ENCODE measurements at regions not wholly inside any gene's neighbourhood (a gene's known extent, or its start where the extent isn't known, plus 50 kb on each side); places are given as distances from the start of the nearest gene placed in this dataset.
"Not testable (repeated sequence)": the region's sequence is repeated elsewhere in the genome, so short reads cannot be mapped to it uniquely, and the experiment has no call there.

DNA sequence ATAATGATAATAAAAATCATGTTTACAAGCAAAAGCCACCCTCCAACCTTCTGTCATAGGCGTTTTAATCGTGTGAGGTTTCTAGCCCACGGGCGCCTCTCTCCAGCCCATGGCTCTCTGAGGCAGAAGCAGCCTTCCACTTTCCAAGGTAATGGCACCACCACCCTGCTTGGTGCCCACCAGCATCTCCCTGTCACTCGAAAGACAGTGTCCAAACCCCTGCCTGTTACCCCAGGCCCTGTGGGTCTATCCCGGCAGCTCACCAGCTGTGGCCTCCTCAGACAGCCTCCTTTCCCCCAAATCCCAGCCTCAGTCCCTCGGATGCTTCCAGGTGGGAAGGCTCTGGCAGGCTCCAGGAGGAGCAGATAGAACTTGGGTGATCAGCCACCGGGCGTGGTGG lies 123.8 kb upstream of the LPCAT1 start:
- Mint-ChIP-seq H3K9me3 (no peaks in the 10 kb centered on the region), H3K4me1 (peaks cover 3 to 13% (median 7%) of the 10 kb centered on the region in 3 donors), H3K36me3 (no peaks in the 10 kb centered on the region), H3K27ac (no peak overlapping the region), H3K27me3 (peaks cover 29 to 56% (median 31%) of the 10 kb centered on the region in 3 donors), H3K4me3 (peak overlapping the region in 1 of 8 donors; percentile 22)
- ATAC-seq (ENCODE audit: low read depth in 2 of 2) (no peak), DNase-seq (no peak)

DNA sequence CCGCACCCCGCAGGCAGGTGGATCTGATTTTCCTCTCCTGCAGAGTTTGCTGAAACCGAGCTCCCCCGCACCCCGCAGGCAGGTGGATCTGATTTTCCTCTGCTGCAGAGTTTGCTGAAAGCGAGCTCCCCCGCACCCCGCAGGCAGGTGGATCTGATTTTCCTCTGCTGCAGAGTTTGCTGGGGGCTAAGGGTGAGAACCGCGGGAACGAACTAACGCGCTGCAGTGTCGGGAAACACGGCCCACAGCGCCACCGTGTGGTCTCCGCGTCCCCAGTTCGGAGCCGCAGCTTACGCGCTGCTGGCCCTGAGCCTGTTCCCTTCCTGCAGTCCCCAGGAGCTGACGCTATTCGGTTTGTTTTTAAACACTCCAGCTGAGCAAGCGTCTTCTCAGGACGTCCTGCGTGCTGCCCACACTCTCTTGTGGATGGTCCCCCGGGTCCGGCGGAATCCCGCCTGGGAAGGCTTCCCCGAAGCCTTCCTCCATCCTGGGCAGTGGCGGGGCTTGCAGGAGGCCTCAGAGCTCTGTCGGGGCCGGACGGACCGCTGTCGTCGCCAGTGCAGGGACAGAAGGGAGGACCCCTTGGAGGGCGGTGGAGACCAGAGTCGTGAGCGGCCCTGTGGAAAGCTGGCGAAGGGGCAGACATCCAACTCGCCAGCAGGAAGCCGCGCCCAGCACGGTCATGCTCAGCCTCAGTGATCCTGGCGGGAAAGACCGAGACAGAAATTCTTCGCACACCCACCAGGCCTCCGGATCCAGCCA lies 121.2 kb upstream of the LPCAT1 start:
- DNase-seq (peak; percentile 72), ATAC-seq (ENCODE audit: low read depth in 2 of 2) (peak; percentile 87 to 88)
- Mint-ChIP-seq H3K36me3 (no peaks in the 10 kb centered on the region), H3K4me1 (peaks cover 0 to 14% (median 12%) of the 10 kb centered on the region in 3 donors), H3K9me3 (no peaks in the 10 kb centered on the region), H3K27me3 (peaks cover 12 to 47% (median 31%) of the 10 kb centered on the region in 3 donors), H3K4me3 (peak overlapping the region in 4 of 8 donors; percentile 32 to 35 (median 32)), H3K27ac (peak overlapping the region in 2 of 6 donors; percentile 15 to 67)

- DNase-seq; ATAC-seq (ENCODE audit: low read depth in 2 of 2); H3K27ac Mint-ChIP-seq; H3K4me3 Mint-ChIP-seq; H3K9me3 Mint-ChIP-seq; H3K36me3 Mint-ChIP-seq: not testable (repeated sequence)
- Mint-ChIP-seq H3K27me3 (peaks cover 6 to 42% (median 31%) of the 10 kb centered on the region in 3 donors), H3K4me1 (peaks cover 0 to 14% (median 12%) of the 10 kb centered on the region in 3 donors)
Measured at GRCh38 chr5:1644393-1644809, 120.6 kb upstream of the LPCAT1 start.

GRCh38 chr5:1643651-1644392 lies 120.1 kb upstream of the LPCAT1 start:
- Mint-ChIP-seq H3K9me3 (no peaks in the 10 kb centered on the region), H3K4me3 (peak overlapping the region in 2 of 8 donors; percentile 28 to 42), H3K36me3 (no peaks in the 10 kb centered on the region), H3K27me3 (peaks cover under 1 to 38% (median 29%) of the 10 kb centered on the region in 3 donors), H3K27ac (no peak overlapping the region), H3K4me1 (peaks cover 0 to 14% (median 12%) of the 10 kb centered on the region in 3 donors)
- no peak for ATAC-seq (ENCODE audit: low read depth in 2 of 2)
- no peak for DNase-seq

DNA sequence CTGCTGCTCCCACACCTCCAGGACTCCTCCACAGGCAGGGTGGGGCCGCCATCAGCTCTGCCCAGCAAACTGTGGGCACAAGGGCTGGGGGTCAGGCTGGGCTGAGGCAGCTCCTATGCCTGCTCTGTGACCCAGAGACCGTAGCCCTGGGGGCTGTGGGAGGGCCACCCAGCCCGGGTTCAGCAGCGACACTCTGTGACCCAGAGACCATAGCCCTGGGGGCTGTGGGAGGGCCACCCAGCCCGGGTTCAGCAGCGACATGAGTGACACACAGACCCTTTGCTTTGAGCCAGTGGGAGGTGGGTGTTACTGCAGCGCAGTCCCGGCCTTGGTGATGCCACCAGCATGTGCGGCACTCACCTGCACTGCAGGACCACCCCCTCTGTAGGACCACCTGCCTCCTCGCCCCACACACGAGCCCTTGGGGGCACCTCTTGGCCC lies 118.9 kb upstream of the LPCAT1 start:
- DNase-seq (no peak), ATAC-seq (ENCODE audit: low read depth in 2 of 2) (no peak)
- Mint-ChIP-seq H3K9me3 (no peaks in the 10 kb centered on the region), H3K4me3 (no peak overlapping the region), H3K27me3 (peaks cover 0 to 38% (median 29%) of the 10 kb centered on the region in 3 donors), H3K36me3 (no peaks in the 10 kb centered on the region), H3K27ac (no peak overlapping the region), H3K4me1 (peaks cover 0 to 14% (median 12%) of the 10 kb centered on the region in 3 donors)

DNA sequence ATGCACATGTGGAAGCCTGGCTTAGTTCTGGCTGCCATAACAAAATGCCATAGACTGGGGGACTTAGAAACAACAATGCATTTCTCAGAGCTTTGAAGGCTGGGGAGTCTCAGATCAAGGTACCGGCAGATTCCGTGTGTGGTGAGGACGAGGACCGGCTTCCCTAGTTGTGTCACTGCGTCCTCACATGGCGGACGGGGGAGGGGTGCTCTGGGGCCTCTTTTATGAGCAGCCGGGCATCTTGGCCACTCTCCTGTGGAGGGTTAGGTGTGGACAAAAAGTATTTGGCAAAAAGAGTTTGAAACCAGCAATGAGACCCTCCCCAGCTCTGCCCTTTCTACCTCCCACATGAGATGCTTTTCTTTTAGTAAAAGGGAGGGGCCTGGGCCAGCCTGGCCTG lies 118.5 kb upstream of the LPCAT1 start:
- Mint-ChIP-seq H3K27me3 (peaks cover 0 to 38% (median 29%) of the 10 kb centered on the region in 3 donors), H3K4me3 (no peak overlapping the region), H3K36me3 (no peaks in the 10 kb centered on the region), H3K4me1 (peaks cover 0 to 14% (median 12%) of the 10 kb centered on the region in 3 donors), H3K9me3 (no peaks in the 10 kb centered on the region), H3K27ac (no peak overlapping the region)
- ATAC-seq (ENCODE audit: low read depth in 2 of 2) (no peak), DNase-seq (no peak)

GRCh38 chr5:1641560-1642166 lies 117.9 kb upstream of the LPCAT1 start:
- H3K4me1 Mint-ChIP-seq = peaks cover 0 to 14% (median 12%) of the 10 kb centered on the region in 3 donors
- no peak overlapping the region for H3K27ac Mint-ChIP-seq
- no peaks in the 10 kb centered on the region for H3K36me3 Mint-ChIP-seq
- DNase-seq = peak; percentile 73
- H3K4me3 Mint-ChIP-seq = peak overlapping the region in 1 of 8 donors; percentile 7
- H3K27me3 Mint-ChIP-seq = peaks cover 0 to 35% (median 27%) of the 10 kb centered on the region in 3 donors
- H3K9me3 Mint-ChIP-seq = no peaks in the 10 kb centered on the region
- peak; percentile 80 to 84 for ATAC-seq (ENCODE audit: low read depth in 2 of 2)

DNA sequence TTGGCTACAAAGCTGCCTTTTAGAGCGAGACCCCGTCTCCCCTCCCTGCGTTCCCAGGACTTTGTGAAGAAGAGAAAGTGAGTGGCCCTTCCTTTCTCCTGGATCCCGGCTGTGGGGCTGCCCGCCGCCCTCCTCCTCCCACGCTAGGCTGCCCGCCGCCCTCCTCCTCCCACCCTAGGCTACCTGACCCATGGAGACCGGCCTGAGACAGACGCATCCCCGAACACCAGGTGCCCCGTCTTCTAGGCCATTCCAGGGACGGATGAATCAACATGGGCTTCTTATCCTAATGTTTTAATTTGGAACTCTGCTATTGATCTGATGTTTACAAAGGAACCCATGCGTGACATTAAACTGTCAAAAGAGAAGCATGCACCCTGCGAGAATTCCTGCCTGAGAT lies 117.3 kb upstream of the LPCAT1 start:
- Mint-ChIP-seq H3K9me3 (no peaks in the 10 kb centered on the region), H3K27ac (no peak overlapping the region), H3K4me3 (peak overlapping the region in 1 of 8 donors; percentile 7), H3K4me1 (peaks cover 0 to 14% (median 12%) of the 10 kb centered on the region in 3 donors), H3K36me3 (no peaks in the 10 kb centered on the region), H3K27me3 (peaks cover 0 to 31% (median 24%) of the 10 kb centered on the region in 3 donors)
- ATAC-seq (ENCODE audit: low read depth in 2 of 2) (no peak), DNase-seq (no peak)

DNA sequence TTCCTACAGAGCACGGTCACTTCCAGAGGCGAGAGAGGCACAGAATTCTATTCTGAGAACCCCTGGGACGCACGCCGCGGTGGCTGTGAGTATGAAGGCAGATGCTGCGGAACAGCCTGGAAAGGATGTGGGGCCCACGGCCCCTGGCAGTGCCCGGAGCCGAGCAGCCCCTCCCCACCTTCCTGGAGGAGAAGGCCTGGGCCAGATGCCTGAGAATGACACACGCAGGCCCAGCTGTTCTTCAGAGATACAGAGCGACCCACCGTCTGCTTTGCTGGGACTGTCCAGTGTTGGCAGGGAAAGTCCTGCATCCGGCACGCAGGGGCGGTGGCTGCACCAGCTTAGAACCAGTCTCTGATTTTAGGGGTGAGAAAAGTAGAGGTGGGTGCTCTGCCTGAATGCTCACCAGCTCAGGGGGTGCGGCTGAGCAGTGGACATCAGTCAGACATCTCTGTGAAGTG lies 116.7 kb upstream of the LPCAT1 start:
- ATAC-seq (ENCODE audit: low read depth in 2 of 2) (no peak), DNase-seq (no peak)
- peaks cover 0 to 28% (median 22%) of the 10 kb centered on the region in 3 donors for H3K27me3 Mint-ChIP-seq
- H3K27ac Mint-ChIP-seq = no peak overlapping the region
- no peaks in the 10 kb centered on the region for H3K9me3 Mint-ChIP-seq
- H3K4me1 Mint-ChIP-seq = peaks cover 1 to 14% (median 12%) of the 10 kb centered on the region in 3 donors
- no peak overlapping the region for H3K4me3 Mint-ChIP-seq
- H3K36me3 Mint-ChIP-seq = no peaks in the 10 kb centered on the region

DNA sequence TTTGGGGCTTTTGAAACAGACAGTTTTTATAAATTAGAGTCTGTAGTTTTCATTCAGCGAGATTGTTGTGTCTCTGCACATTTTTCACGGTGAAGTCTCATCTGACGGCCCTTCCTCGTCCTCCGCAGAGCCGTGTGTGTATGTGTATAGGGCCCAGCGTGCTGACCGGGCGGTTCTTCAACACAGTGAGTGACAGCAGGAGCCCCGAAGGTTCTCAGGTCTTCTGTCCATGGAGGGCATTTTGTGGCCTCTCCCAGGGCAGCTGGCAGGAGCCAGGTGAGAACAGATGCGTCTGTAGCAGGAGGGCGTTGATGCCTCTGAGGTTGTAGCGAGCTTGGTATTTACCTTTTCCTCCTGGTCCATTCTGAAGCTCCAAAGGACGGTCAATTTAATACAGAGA lies 116.0 kb upstream of the LPCAT1 start:
- no peak for DNase-seq

GRCh38 chr5:1638658-1639400 lies 115.1 kb upstream of the LPCAT1 start:
- peak overlapping the region in 2 of 8 donors; percentile 42 to 66 for H3K4me3 Mint-ChIP-seq
- peaks cover 0 to 18% (median 12%) of the 10 kb centered on the region in 3 donors for H3K27me3 Mint-ChIP-seq
- ATAC-seq (ENCODE audit: low read depth in 2 of 2) (no peak), DNase-seq (no peak)
- no peaks in the 10 kb centered on the region for H3K36me3 Mint-ChIP-seq
- no peak overlapping the region for H3K27ac Mint-ChIP-seq
- H3K4me1 Mint-ChIP-seq = peaks cover 7 to 12% (median 11%) of the 10 kb centered on the region in 3 donors
- H3K9me3 Mint-ChIP-seq = no peaks in the 10 kb centered on the region

More for the DNA sequence above, 116.0 kb upstream of the LPCAT1 start:
- peaks cover 0 to 21% (median 17%) of the 10 kb centered on the region in 3 donors for H3K27me3 Mint-ChIP-seq
- no peaks in the 10 kb centered on the region for H3K36me3 Mint-ChIP-seq
- no peaks in the 10 kb centered on the region for H3K9me3 Mint-ChIP-seq
- H3K4me3 Mint-ChIP-seq = peak overlapping the region in 1 of 8 donors; percentile 42
- no peak overlapping the region for H3K27ac Mint-ChIP-seq
- H3K4me1 Mint-ChIP-seq = peaks cover 3 to 10% (median 6%) of the 10 kb centered on the region in 3 donors
- ATAC-seq (ENCODE audit: low read depth in 2 of 2) = no peak

DNA sequence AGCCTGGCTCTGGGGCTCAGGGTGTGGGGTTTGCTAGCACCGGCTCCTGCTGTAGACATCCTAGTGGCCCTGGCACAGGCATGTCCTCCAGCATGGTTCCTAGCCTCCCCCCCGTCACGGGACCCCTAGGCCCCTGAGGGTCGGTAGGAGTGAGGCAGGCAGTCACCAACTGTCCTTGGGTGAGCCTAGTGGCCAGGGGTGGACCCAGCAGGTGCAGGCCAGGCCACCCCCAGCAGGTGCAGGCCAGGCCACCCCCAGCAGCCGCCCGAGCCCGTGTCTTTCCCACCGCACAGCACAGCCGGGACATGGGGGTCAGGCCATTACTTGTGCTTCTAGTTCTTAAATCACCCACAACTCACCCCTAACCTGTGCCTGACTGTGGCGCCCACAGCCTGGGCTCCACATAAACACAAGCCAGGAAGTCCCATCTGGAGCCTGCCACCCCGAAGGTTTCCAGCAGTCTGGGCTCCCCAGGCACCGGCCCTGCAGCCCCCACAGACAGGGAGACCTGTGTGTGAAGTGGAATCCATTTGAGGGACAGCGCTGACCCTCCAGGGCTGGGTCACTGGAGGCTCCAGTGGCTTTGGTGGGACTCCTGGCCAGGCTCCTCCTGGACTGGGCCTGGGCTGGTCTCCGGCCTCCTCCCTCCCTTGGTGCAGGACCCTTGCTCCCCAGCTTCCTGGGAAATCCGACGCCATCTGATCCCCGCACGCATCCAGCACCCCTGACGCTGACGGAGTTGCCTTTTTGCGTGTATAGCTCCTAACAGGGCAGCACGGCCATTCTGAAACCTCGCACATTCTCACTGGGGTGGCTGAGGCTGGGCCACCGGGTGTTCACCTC lies 114.1 kb upstream of the LPCAT1 start:
- Mint-ChIP-seq H3K27me3 (peaks cover 0 to 12% (median 11%) of the 10 kb centered on the region in 3 donors), H3K9me3 (no peaks in the 10 kb centered on the region), H3K4me1 (peaks cover 12 to 17% (median 16%) of the 10 kb centered on the region in 3 donors), H3K27ac (no peak overlapping the region), H3K36me3 (no peaks in the 10 kb centered on the region), H3K4me3 (no peak overlapping the region)
- no peak for DNase-seq
- no peak for ATAC-seq (ENCODE audit: low read depth in 2 of 2)
